B cell (primary cell): ENCODE measurements at regions not wholly inside any gene's neighbourhood (a gene's known extent, or its start where the extent isn't known, plus 50 kb on each side); places are given as distances from the start of the nearest gene placed in this dataset.

Source experiments
- ATAC-seq: fragments of 200-7000 bp; cut with Tn5 transposase; one replicate; pipeline ENCODE4 v1.10.0; 2021; ENCODE audit warnings: low read depth, mild to moderate bottlenecking, moderate number of reproducible peaks, moderate library complexity
- CTCF ChIA-PET: fragments of 350-600 bp; sonication (Branson Sonifier 250); formaldehyde crosslinking; loops from one replicate; lab custom pipeline; 2021; ENCODE audit warnings: antibody characterized with exemption, inconsistent platforms; lab: Charles Lee
- POLR2A ChIA-PET: fragments of 350-600 bp; sonication (Branson Sonifier 250); formaldehyde crosslinking; loops from one replicate; lab custom pipeline; 2021; ENCODE audit warnings: antibody characterized with exemption; lab: Charles Lee
- DNase-seq: peaks from one replicate; pipeline ENCODE4 v3.0.0; 2013
- H2AFZ ChIP-seq: 2 replicates; pipeline ENCODE4 v1.6.1; 2012; ENCODE audit warnings: mild to moderate bottlenecking, low read depth, low read length; ENCODE audit not compliant: insufficient read depth, poor library complexity, severe bottlenecking
- H3K27ac ChIP-seq, 2 donors: 1 replicate in 1 of 2; 2 replicates in 1 of 2; pipeline ENCODE4 v1.5.1; 2012 to 2013; ENCODE audit warnings: low read length in 2 of 2, mild to moderate bottlenecking in 2 of 2, moderate library complexity in 1 of 2
- H3K27me3 ChIP-seq, 4 experiments: fragments of 200-600 bp in 1 of 4; sonication (generic) in 1 of 4; replicated peaks in 1 of 4; 1 replicate in 2 of 4; 2 replicates in 2 of 4; pipeline versions ENCODE4 v1.6.1 to v1.7.0; 2013 to 2016; ENCODE audit warnings: low read length in 3 of 4, mild to moderate bottlenecking in 2 of 4, mixed read lengths in 1 of 4, moderate library complexity in 1 of 4; ENCODE audit not compliant: insufficient read depth in 4 of 4, control insufficient read depth in 3 of 4; ENCODE audit errors: control extremely low read depth in 1 of 4
- H3K36me3 ChIP-seq, 2 experiments: replicated peaks in 1 of 2; 1 replicate in 1 of 2; 2 replicates in 1 of 2; pipeline versions ENCODE4 v1.6.1 to v1.7.1; 2013; ENCODE audit warnings: low read length in 1 of 2; ENCODE audit not compliant: insufficient read depth in 2 of 2, control insufficient read depth in 1 of 2; ENCODE audit errors: control extremely low read depth in 1 of 2, extremely low read depth in 1 of 2
- H3K4me1 ChIP-seq, 2 donors: fragments of 200-600 bp in 1 of 2; sonication (generic) in 1 of 2; 1 replicate in 1 of 2; 2 replicates in 1 of 2; pipeline versions ENCODE4 v1.5.1 to v1.6.1; 2013 to 2017; ENCODE audit warnings: low read length in 2 of 2; ENCODE audit not compliant: control insufficient read depth in 2 of 2, insufficient read depth in 2 of 2
- H3K4me2 ChIP-seq: replicated peaks from 2 replicates; pipeline ENCODE3; 2012; ENCODE audit warnings: mild to moderate bottlenecking, low read depth, low read length; ENCODE audit not compliant: poor library complexity, severe bottlenecking
- H3K4me3 ChIP-seq, 5 experiments: fragments of 200-600 bp in 1 of 5; sonication (generic) in 1 of 5; 1 replicate in 3 of 5; 2 replicates in 2 of 5; pipeline versions ENCODE4 v1.5.1 to v1.7.0; 2011 to 2016; ENCODE audit warnings: low read length in 4 of 5, mild to moderate bottlenecking in 4 of 5, low read depth in 2 of 5, control low read depth in 1 of 5, moderate library complexity in 1 of 5; ENCODE audit not compliant: insufficient read depth in 1 of 5; ENCODE audit errors: control extremely low read depth in 1 of 5, extremely low read depth in 1 of 5
- H3K79me2 ChIP-seq: fragments of 200-600 bp; sonication (generic); one replicate; pipeline ENCODE4 v1.6.0; 2016; ENCODE audit warnings: low read length; ENCODE audit not compliant: control insufficient read depth, insufficient read depth
- H3K9ac ChIP-seq: fragments of 200-600 bp; sonication (generic); 2 replicates; pipeline ENCODE4 v1.6.1; 2017; ENCODE audit warnings: mild to moderate bottlenecking, low read length, moderate library complexity
- H3K9me3 ChIP-seq, 3 donors: one replicate each; pipeline versions ENCODE4 v1.6.1 to v1.7.1; 2013; ENCODE audit warnings: low read length in 2 of 3; ENCODE audit not compliant: control insufficient read depth in 2 of 3, insufficient read depth in 1 of 3; ENCODE audit errors: control extremely low read depth in 1 of 3
- H4K20me1 ChIP-seq: 2 replicates; pipeline ENCODE4 v1.6.0; 2012; ENCODE audit warnings: mild to moderate bottlenecking, low read length; ENCODE audit not compliant: insufficient read depth, control insufficient read depth, poor library complexity, severe bottlenecking
- H3K27ac Mint-ChIP-seq: one replicate; pipeline ENCODE4 v1.8.0; 2021; ENCODE audit warnings: mixed read lengths
- H3K27me3 Mint-ChIP-seq: one replicate; pipeline ENCODE4 v1.8.0; 2021; ENCODE audit warnings: mixed read lengths
- H3K4me1 Mint-ChIP-seq: one replicate; pipeline ENCODE4 v1.8.0; 2021; ENCODE audit warnings: mixed read lengths
- H3K4me3 Mint-ChIP-seq: one replicate; pipeline ENCODE4 v1.8.0; 2021; ENCODE audit warnings: mixed read lengths
- H3K9me3 Mint-ChIP-seq: one replicate; pipeline ENCODE4 v1.8.0; 2022; ENCODE audit warnings: mixed read lengths; ENCODE audit not compliant: insufficient read depth
- EZH2 ChIP-seq: IDR thresholded peaks from 2 replicates; pipeline ENCODE4 v1.6.1; 2012; ENCODE audit warnings: borderline replicate concordance, low read depth, mild to moderate bottlenecking, moderate library complexity, low read length; ENCODE audit not compliant: insufficient read depth, poor library complexity, severe bottlenecking
- WGBS: methylation state at CpG from one replicate; pipeline ENCODE4 v1.1.5; 2013; ENCODE audit warnings: missing lambda C conversion rate; ENCODE audit not compliant: insufficient coverage; 5-methylcytosine and 5-hydroxymethylcytosine counted together
- intact Hi-C: fragments of 100-400 bp; cut with micrococcal nuclease; formaldehyde crosslinking; loops from one replicate; pipeline ENCODE4 v1.10.0; 2022
- TF ChIP-seq, protein P1 (sequence below): fragments of 200-600 bp; IDR thresholded peaks from one replicate; pipeline ENCODE4 v1.8.0; 2022; ENCODE audit warnings: antibody characterized with exemption, mild to moderate bottlenecking

DNA sequence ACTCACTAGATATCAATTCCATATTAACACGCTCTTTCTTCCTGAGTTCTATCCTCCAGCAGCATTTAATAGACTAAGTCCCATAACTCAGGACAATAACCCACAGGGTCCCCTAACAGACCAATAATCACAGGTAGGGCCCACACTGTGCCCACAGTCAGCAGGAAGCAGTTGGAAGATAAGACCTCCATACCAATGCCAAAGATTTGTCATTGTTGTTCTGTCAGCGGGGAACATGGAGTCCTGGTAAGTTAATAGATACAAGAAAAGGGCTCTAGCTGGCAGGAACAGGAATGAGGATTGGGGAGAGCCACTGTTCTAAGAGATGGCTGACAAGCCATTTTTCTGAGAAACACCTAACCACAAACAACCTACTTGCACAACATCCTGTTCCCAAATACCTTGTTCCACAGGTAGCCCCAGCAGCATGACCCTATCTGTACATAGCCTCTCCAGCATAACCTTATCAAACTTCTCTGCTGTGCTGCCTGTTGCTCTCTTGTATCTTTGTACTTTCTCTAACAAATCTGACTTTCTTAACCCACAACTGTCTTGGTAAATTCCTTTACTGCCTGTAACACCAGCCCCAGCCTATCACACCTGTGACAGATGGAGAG, 142.0 kb upstream of the KCNJ15 start:
- H3K4me3 ChIP-seq, result no peak overlapping the region
- H3K9ac ChIP-seq, result no peak overlapping the region
- 91% methylated on average over 1 of the region's 2 CpGs for WGBS
- H3K9me3 ChIP-seq, result no peaks in the 10 kb centered on the region
- intact Hi-C loops, result no loop called here
- no peak for DNase-seq
- no peak overlapping the region for H3K27ac ChIP-seq
- H3K36me3 ChIP-seq, result no peaks in the 10 kb centered on the region
- H2AFZ ChIP-seq, result no peak overlapping the region
- POLR2A ChIA-PET, result no interaction called here
- no peaks in the 10 kb centered on the region for H3K4me1 ChIP-seq
- no peak for ATAC-seq
- TF ChIP-seq, protein P1, sequence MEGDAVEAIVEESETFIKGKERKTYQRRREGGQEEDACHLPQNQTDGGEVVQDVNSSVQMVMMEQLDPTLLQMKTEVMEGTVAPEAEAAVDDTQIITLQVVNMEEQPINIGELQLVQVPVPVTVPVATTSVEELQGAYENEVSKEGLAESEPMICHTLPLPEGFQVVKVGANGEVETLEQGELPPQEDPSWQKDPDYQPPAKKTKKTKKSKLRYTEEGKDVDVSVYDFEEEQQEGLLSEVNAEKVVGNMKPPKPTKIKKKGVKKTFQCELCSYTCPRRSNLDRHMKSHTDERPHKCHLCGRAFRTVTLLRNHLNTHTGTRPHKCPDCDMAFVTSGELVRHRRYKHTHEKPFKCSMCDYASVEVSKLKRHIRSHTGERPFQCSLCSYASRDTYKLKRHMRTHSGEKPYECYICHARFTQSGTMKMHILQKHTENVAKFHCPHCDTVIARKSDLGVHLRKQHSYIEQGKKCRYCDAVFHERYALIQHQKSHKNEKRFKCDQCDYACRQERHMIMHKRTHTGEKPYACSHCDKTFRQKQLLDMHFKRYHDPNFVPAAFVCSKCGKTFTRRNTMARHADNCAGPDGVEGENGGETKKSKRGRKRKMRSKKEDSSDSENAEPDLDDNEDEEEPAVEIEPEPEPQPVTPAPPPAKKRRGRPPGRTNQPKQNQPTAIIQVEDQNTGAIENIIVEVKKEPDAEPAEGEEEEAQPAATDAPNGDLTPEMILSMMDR, result no peak
- TF ChIP-seq EZH2, result no peak
- Mint-ChIP-seq H3K9me3 (no peaks in the 10 kb centered on the region), H3K27me3 (no peaks in the 10 kb centered on the region), H3K4me3 (no peak overlapping the region), H3K4me1 (no peaks in the 10 kb centered on the region), H3K27ac (no peak overlapping the region)
- CTCF ChIA-PET, result no interaction called here
- H3K79me2 ChIP-seq, result no peaks in the 10 kb centered on the region
- no peaks in the 10 kb centered on the region for H4K20me1 ChIP-seq
- H3K4me2 ChIP-seq, result no peak overlapping the region
- no peaks in the 10 kb centered on the region for H3K27me3 ChIP-seq

DNA sequence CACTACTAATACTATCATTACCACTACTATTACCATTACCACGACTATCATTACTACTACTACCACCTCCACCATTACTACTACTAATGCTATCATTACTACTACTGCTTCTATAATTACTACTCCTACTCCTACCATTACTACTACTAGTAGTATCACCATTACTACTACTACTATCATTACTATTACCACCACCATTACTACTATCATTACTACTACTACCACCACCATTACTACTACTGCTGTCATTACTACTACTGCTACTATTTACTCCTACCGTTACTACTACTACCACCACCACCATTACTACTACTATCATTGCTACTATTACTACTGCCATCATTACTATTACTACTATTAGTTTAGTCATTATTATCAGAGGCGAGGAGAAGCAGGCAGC, 140.9 kb upstream of the KCNJ15 start:
- H3K4me3 ChIP-seq, result no peak overlapping the region
- H3K36me3 ChIP-seq, result no peaks in the 10 kb centered on the region
- H3K27me3 ChIP-seq, result no peaks in the 10 kb centered on the region
- CTCF ChIA-PET, result no interaction called here
- H3K9me3 ChIP-seq, result peaks cover 0 to under 1% (median 0%) of the 10 kb centered on the region in 3 donors
- no peaks in the 10 kb centered on the region for H3K79me2 ChIP-seq
- H3K27me3 Mint-ChIP-seq, result no peaks in the 10 kb centered on the region
- no peak overlapping the region for H3K9ac ChIP-seq
- POLR2A ChIA-PET, result no interaction called here
- intact Hi-C loops, result no loop called here
- H3K4me3 Mint-ChIP-seq, result no peak overlapping the region
- H3K9me3 Mint-ChIP-seq, result no peaks in the 10 kb centered on the region
- H3K27ac Mint-ChIP-seq, result no peak overlapping the region
- no peak overlapping the region for H2AFZ ChIP-seq
- no peak for DNase-seq
- TF ChIP-seq, protein P1, result no peak
- TF ChIP-seq EZH2, result no peak
- no peaks in the 10 kb centered on the region for H4K20me1 ChIP-seq
- no peaks in the 10 kb centered on the region for H3K4me1 ChIP-seq
- no peak overlapping the region for H3K27ac ChIP-seq
- no peak for ATAC-seq
- H3K4me1 Mint-ChIP-seq, result no peaks in the 10 kb centered on the region
- 57% methylated on average over 1 of the region's 3 CpGs for WGBS
- no peak overlapping the region for H3K4me2 ChIP-seq
